SU-DHL-6 (cell line): ENCODE measurements at regions not wholly inside any gene's neighbourhood (a gene's known extent, or its start where the extent isn't known, plus 50 kb on each side); places are given as distances from the start of the nearest gene placed in this dataset.

Experiments
- EZH2phosphoT487 ChIP-seq: fragments of 200-600 bp; sonication (generic), shearing (Covaris generic); conservative IDR thresholded peaks from 2 replicates; pipeline ENCODE4 v1.6.1; 2018; ENCODE audit warnings: mild to moderate bottlenecking, antibody characterized with exemption, low read length, moderate library complexity, mixed read lengths
- TF ChIP-seq, protein P1 (sequence below): fragments of 200-600 bp; sonication (generic); IDR thresholded peaks from one replicate; pipeline ENCODE4 v1.5.1; 2017; ENCODE audit warnings: antibody characterized with exemption, mild to moderate bottlenecking, low read length, moderate library complexity; ENCODE audit not compliant: insufficient read depth, poor library complexity, severe bottlenecking

DNA sequence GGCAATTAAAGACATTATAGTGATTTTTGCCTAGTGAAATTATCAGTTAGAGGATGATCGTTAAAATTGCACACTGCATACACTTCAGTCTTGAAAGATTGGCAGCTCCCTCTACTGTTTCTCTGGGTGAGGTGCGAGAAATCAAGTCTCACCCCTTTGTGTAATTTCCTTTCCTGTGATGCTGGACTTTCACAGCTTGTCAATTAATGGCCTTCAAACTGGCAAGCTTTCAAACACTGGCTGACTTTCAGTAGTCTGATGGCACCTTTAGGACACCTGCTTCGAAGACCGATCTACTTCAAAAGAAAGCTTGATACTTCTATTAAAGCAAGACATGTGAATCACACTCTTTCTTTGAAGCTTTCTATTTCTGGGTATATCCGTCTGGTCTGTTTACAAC is 706.7 kb upstream of the PTPRD start:
- TF ChIP-seq, protein P1, sequence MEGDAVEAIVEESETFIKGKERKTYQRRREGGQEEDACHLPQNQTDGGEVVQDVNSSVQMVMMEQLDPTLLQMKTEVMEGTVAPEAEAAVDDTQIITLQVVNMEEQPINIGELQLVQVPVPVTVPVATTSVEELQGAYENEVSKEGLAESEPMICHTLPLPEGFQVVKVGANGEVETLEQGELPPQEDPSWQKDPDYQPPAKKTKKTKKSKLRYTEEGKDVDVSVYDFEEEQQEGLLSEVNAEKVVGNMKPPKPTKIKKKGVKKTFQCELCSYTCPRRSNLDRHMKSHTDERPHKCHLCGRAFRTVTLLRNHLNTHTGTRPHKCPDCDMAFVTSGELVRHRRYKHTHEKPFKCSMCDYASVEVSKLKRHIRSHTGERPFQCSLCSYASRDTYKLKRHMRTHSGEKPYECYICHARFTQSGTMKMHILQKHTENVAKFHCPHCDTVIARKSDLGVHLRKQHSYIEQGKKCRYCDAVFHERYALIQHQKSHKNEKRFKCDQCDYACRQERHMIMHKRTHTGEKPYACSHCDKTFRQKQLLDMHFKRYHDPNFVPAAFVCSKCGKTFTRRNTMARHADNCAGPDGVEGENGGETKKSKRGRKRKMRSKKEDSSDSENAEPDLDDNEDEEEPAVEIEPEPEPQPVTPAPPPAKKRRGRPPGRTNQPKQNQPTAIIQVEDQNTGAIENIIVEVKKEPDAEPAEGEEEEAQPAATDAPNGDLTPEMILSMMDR = no peak
- no peak for TF ChIP-seq EZH2phosphoT487
